ENCODE measurements at regions not wholly inside any gene's neighbourhood (a gene's known extent, or its start where the extent isn't known, plus 50 kb on each side); places are given as distances from the start of the nearest gene placed in this dataset.

DNA sequence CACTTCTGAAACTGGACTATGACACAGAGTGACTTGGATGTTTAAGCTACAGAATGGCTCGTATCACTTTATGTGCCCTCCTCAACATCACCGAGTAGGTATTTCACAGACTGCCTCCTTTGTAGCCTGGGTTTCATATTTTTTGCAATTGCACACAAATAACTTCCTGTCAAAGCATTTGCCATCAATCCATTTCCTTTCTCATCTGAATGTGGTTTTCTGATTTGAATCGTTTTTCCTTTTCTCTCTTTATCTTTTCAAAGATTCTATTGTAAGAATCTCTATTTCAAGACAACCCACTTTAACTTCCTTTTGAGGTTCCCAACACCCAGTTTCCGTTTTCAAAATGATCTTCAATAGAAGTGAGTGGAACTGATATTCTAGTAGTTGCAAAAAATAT is 563.8 kb upstream of the ARRDC3 start:
- H2AFZ ChIP-seq (ENCODE audit: low read length) = no peak overlapping the region
- H3K36me3 ChIP-seq (ENCODE audit: insufficient read depth, low read length) = no peaks in the 10 kb centered on the region
- CTCF ChIA-PET (ENCODE audit: unreplicated experiment) = no interaction called here
- H3K9me2 ChIP-seq (ENCODE audit: insufficient read depth, low read length) = no peaks in the 10 kb centered on the region
- no TSS peak for BruUV-seq (replicated peaks)
- POLR2A ChIA-PET = no interaction called here
- no peaks in the 10 kb centered on the region for H3K4me1 ChIP-seq (ENCODE audit: insufficient read depth, low read length, poor library complexity, severe bottlenecking)
- intact Hi-C loops (cut with micrococcal nuclease; ENCODE audit: unreplicated experiment) = no loop called here
- no peaks in the 10 kb centered on the region for H3K9me3 ChIP-seq (ENCODE audit: low read length)
- no peak overlapping the region for H3K4me2 ChIP-seq (ENCODE audit: low read length)
- no peak overlapping the region for H3K27ac ChIP-seq (ENCODE audit: low read depth, low read length, poor library complexity, severe bottlenecking)
- no peak for TF ChIP-seq EZH2phosphoT487 (IDR thresholded peaks at IDR 0.05; ENCODE audit: borderline replicate concordance, low read depth, low read length)
- TF ChIP-seq, protein P1, sequence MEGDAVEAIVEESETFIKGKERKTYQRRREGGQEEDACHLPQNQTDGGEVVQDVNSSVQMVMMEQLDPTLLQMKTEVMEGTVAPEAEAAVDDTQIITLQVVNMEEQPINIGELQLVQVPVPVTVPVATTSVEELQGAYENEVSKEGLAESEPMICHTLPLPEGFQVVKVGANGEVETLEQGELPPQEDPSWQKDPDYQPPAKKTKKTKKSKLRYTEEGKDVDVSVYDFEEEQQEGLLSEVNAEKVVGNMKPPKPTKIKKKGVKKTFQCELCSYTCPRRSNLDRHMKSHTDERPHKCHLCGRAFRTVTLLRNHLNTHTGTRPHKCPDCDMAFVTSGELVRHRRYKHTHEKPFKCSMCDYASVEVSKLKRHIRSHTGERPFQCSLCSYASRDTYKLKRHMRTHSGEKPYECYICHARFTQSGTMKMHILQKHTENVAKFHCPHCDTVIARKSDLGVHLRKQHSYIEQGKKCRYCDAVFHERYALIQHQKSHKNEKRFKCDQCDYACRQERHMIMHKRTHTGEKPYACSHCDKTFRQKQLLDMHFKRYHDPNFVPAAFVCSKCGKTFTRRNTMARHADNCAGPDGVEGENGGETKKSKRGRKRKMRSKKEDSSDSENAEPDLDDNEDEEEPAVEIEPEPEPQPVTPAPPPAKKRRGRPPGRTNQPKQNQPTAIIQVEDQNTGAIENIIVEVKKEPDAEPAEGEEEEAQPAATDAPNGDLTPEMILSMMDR (conservative IDR thresholded peaks at IDR 0.05; ENCODE audit: low read length) = no peak
- no peaks in the 10 kb centered on the region for H3K79me2 ChIP-seq (ENCODE audit: insufficient read depth, low read depth, low read length)
- no peaks in the 10 kb centered on the region for H4K20me1 ChIP-seq (ENCODE audit: insufficient read depth, low read length)
- no peak overlapping the region for H3K4me3 ChIP-seq (ENCODE audit: low read depth, low read length, poor library complexity, severe bottlenecking)
- DNase-seq (ENCODE audit: low spot score) = no peak

DNA sequence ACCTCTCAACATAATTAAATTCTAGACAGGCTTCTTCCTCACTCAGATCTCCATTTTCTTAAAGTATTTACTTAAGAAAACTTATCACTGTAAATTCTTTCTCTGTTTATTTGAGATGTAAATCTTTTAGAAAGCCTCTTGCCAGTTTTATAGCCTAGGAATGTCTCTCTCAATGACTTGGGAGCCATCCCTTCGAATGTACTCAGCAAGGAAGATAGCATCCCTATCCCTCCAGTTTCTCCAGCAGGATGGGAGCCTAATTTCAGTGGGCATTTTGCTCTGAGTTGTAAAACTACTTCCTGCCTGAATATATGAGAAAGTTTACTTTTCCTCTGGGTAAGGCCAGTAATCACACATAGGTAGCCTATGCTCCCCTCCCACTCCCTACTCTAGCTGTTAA is 558.5 kb upstream of the ARRDC3 start:
- Histone ChIP-seq H3K79me2 (ENCODE audit: insufficient read depth, low read depth, low read length) (no peaks in the 10 kb centered on the region), H3K27ac (ENCODE audit: low read depth, low read length, poor library complexity, severe bottlenecking) (no peak overlapping the region), H4K20me1 (ENCODE audit: insufficient read depth, low read length) (no peaks in the 10 kb centered on the region), H3K36me3 (ENCODE audit: insufficient read depth, low read length) (no peaks in the 10 kb centered on the region), H3K9me2 (ENCODE audit: insufficient read depth, low read length) (no peaks in the 10 kb centered on the region), H3K4me3 (ENCODE audit: low read depth, low read length, poor library complexity, severe bottlenecking) (no peak overlapping the region), H3K4me2 (ENCODE audit: low read length) (no peak overlapping the region), H3K9me3 (ENCODE audit: low read length) (no peaks in the 10 kb centered on the region), H3K4me1 (ENCODE audit: insufficient read depth, low read length, poor library complexity, severe bottlenecking) (no peaks in the 10 kb centered on the region), H2AFZ (ENCODE audit: low read length) (no peak overlapping the region)
- CTCF ChIA-PET (ENCODE audit: unreplicated experiment) = no interaction called here
- no peak for TF ChIP-seq EZH2phosphoT487 (IDR thresholded peaks at IDR 0.05; ENCODE audit: borderline replicate concordance, low read depth, low read length)
- TF ChIP-seq, protein P1 (conservative IDR thresholded peaks at IDR 0.05; ENCODE audit: low read length) = no peak
- DNase-seq (ENCODE audit: low spot score) = no peak
- intact Hi-C loops (cut with micrococcal nuclease; ENCODE audit: unreplicated experiment) = no loop called here
- POLR2A ChIA-PET = no interaction called here
- BruUV-seq (replicated peaks) = no TSS peak

DNA sequence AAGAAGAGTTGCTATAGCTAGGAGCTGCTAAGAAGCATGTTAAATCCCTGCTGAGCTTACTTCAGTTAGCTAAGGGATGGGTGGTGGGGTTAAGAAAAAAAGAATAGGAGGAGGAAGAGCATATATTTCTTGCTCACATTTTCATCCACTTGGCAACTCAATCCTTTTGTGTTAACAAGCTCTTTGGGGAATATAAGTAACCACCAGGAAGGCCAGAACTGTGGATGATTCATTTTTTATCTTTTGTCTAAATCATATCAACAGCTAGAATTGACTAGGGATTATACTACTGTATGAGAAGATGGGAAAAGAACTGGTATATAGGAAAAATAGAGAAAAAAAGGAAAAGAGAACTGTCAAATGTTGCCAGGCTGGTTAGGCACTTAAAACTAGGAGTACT is 555.3 kb upstream of the ARRDC3 start:
- no peaks in the 10 kb centered on the region for H3K36me3 ChIP-seq (ENCODE audit: insufficient read depth, low read length)
- no peak overlapping the region for H2AFZ ChIP-seq (ENCODE audit: low read length)
- TF ChIP-seq, protein P1 (conservative IDR thresholded peaks at IDR 0.05; ENCODE audit: low read length) = no peak
- no peak for TF ChIP-seq EZH2phosphoT487 (IDR thresholded peaks at IDR 0.05; ENCODE audit: borderline replicate concordance, low read depth, low read length)
- H3K9me2 ChIP-seq (ENCODE audit: insufficient read depth, low read length) = no peaks in the 10 kb centered on the region
- intact Hi-C loops (cut with micrococcal nuclease; ENCODE audit: unreplicated experiment) = no loop called here
- no peak overlapping the region for H3K27ac ChIP-seq (ENCODE audit: low read depth, low read length, poor library complexity, severe bottlenecking)
- H4K20me1 ChIP-seq (ENCODE audit: insufficient read depth, low read length) = no peaks in the 10 kb centered on the region
- no peaks in the 10 kb centered on the region for H3K9me3 ChIP-seq (ENCODE audit: low read length)
- H3K4me2 ChIP-seq (ENCODE audit: low read length) = no peak overlapping the region
- DNase-seq (ENCODE audit: low spot score) = no peak
- no peaks in the 10 kb centered on the region for H3K79me2 ChIP-seq (ENCODE audit: insufficient read depth, low read depth, low read length)
- H3K4me1 ChIP-seq (ENCODE audit: insufficient read depth, low read length, poor library complexity, severe bottlenecking) = no peaks in the 10 kb centered on the region
- CTCF ChIA-PET (ENCODE audit: unreplicated experiment) = no interaction called here
- no TSS peak for BruUV-seq (replicated peaks)
- POLR2A ChIA-PET = no interaction called here
- no peak overlapping the region for H3K4me3 ChIP-seq (ENCODE audit: low read depth, low read length, poor library complexity, severe bottlenecking)

All from OCI-LY7 (cell line).